ENCODE measurements at regions not wholly inside any gene's neighbourhood (a gene's known extent, or its start where the extent isn't known, plus 50 kb on each side); places are given as distances from the start of the nearest gene placed in this dataset.

- Histone ChIP-seq H3K9me3 (ENCODE audit: low read length) (no peaks in the 10 kb centered on the region), H2AFZ (ENCODE audit: low read length) (no peak overlapping the region)
Measured at GRCh38 chr1:80987824-80988223, 812.9 kb upstream of the ADGRL2 start.

DNA sequence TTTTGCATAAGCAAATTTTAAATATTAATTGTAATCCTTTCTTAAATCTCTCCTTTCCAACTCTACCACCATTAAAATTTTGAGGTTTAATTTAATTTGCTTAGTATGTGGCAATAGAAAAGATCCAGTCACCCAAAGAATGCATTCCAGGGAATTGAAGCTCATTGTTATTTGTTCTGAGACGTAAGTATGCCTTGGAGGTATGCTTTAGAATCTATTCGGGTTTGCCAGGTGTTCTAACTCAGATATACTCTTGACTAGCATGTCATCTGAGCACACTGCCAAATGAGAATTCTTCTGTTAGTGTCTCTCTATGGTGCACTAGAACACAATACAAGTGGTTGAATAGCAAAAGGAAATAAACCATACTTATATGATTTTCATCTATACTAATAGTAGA lies 813.6 kb upstream of the ADGRL2 start:
- Histone ChIP-seq H3K9me2 (ENCODE audit: low read depth, low read length) (no peaks in the 10 kb centered on the region), H3K4me3 (ENCODE audit: low read depth, low read length, poor library complexity, severe bottlenecking) (no peak overlapping the region), H3K79me2 (ENCODE audit: insufficient read depth, low read length) (no peaks in the 10 kb centered on the region), H3K27ac (ENCODE audit: low read depth, low read length, poor library complexity, severe bottlenecking) (no peak overlapping the region), H3K36me3 (ENCODE audit: insufficient read depth, low read length) (no peaks in the 10 kb centered on the region), H4K20me1 (ENCODE audit: insufficient read depth, low read length) (no peaks in the 10 kb centered on the region), H3K4me1 (ENCODE audit: insufficient read depth, low read length, severe bottlenecking) (no peaks in the 10 kb centered on the region), H3K9ac (ENCODE audit: low read length) (no peak overlapping the region), H2AFZ (ENCODE audit: low read length) (no peak overlapping the region), H3K4me2 (ENCODE audit: low read length) (no peak overlapping the region), H3K27me3 (ENCODE audit: insufficient read depth, low read length) (no peaks in the 10 kb centered on the region), H3K9me3 (ENCODE audit: low read length) (no peaks in the 10 kb centered on the region), H3F3A (ENCODE audit: insufficient read depth, low read length) (no peaks in the 10 kb centered on the region)
- TF ChIP-seq, protein P1, sequence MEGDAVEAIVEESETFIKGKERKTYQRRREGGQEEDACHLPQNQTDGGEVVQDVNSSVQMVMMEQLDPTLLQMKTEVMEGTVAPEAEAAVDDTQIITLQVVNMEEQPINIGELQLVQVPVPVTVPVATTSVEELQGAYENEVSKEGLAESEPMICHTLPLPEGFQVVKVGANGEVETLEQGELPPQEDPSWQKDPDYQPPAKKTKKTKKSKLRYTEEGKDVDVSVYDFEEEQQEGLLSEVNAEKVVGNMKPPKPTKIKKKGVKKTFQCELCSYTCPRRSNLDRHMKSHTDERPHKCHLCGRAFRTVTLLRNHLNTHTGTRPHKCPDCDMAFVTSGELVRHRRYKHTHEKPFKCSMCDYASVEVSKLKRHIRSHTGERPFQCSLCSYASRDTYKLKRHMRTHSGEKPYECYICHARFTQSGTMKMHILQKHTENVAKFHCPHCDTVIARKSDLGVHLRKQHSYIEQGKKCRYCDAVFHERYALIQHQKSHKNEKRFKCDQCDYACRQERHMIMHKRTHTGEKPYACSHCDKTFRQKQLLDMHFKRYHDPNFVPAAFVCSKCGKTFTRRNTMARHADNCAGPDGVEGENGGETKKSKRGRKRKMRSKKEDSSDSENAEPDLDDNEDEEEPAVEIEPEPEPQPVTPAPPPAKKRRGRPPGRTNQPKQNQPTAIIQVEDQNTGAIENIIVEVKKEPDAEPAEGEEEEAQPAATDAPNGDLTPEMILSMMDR (IDR thresholded peaks at IDR 0.05; ENCODE audit: low read length): no peak
- TF ChIP-seq EZH2 (IDR thresholded peaks at IDR 0.05; ENCODE audit: borderline replicate concordance, low read length): no peak

More at GRCh38 chr1:80987824-80988223, 812.9 kb upstream of the ADGRL2 start:
- no peaks in the 10 kb centered on the region for H3K9me2 ChIP-seq (ENCODE audit: low read depth, low read length)
- TF ChIP-seq, protein P1 (IDR thresholded peaks at IDR 0.05; ENCODE audit: low read length): no peak
- TF ChIP-seq EZH2 (IDR thresholded peaks at IDR 0.05; ENCODE audit: borderline replicate concordance, low read length): no peak
- H3F3A ChIP-seq (ENCODE audit: insufficient read depth, low read length): no peaks in the 10 kb centered on the region
- no peak overlapping the region for H3K4me3 ChIP-seq (ENCODE audit: low read depth, low read length, poor library complexity, severe bottlenecking)
- no peak overlapping the region for H3K4me2 ChIP-seq (ENCODE audit: low read length)
- no peak overlapping the region for H3K27ac ChIP-seq (ENCODE audit: low read depth, low read length, poor library complexity, severe bottlenecking)
- H4K20me1 ChIP-seq (ENCODE audit: insufficient read depth, low read length): no peaks in the 10 kb centered on the region
- H3K79me2 ChIP-seq (ENCODE audit: insufficient read depth, low read length): no peaks in the 10 kb centered on the region
- no peak overlapping the region for H3K9ac ChIP-seq (ENCODE audit: low read length)
- H3K27me3 ChIP-seq (ENCODE audit: insufficient read depth, low read length): no peaks in the 10 kb centered on the region
- no peaks in the 10 kb centered on the region for H3K4me1 ChIP-seq (ENCODE audit: insufficient read depth, low read length, severe bottlenecking)
- H3K36me3 ChIP-seq (ENCODE audit: insufficient read depth, low read length): no peaks in the 10 kb centered on the region

DNA sequence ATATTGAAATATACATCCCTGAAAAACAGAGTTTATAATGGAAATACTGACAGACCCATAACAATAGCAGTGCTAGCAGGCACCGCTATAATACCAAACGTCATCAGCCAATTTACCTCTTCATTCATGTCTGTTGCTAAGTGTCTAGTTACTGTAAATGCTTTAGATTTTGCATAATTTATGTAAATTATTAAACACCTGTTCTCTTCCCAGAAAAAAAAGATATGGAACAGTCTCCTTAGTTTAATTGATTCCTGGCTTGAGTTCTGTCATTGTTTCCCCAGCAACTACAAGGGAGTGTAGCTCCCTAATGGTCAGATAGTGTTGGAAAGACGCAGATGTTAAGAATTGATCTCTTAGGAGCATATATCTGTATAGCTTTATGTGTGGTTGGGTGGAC lies 817.9 kb upstream of the ADGRL2 start:
- H3K27me3 ChIP-seq (ENCODE audit: insufficient read depth, low read length): no peaks in the 10 kb centered on the region
- H3K9me3 ChIP-seq (ENCODE audit: low read length): no peaks in the 10 kb centered on the region
- no peaks in the 10 kb centered on the region for H3K36me3 ChIP-seq (ENCODE audit: insufficient read depth, low read length)
- no peaks in the 10 kb centered on the region for H3K4me1 ChIP-seq (ENCODE audit: insufficient read depth, low read length, severe bottlenecking)
- H3K79me2 ChIP-seq (ENCODE audit: insufficient read depth, low read length): no peaks in the 10 kb centered on the region
- no peak overlapping the region for H3K9ac ChIP-seq (ENCODE audit: low read length)
- no peak overlapping the region for H3K4me2 ChIP-seq (ENCODE audit: low read length)
- no peaks in the 10 kb centered on the region for H4K20me1 ChIP-seq (ENCODE audit: insufficient read depth, low read length)
- no peak overlapping the region for H3K27ac ChIP-seq (ENCODE audit: low read depth, low read length, poor library complexity, severe bottlenecking)
- H3K9me2 ChIP-seq (ENCODE audit: low read depth, low read length): no peaks in the 10 kb centered on the region
- TF ChIP-seq, protein P1 (IDR thresholded peaks at IDR 0.05; ENCODE audit: low read length): no peak
- no peak for TF ChIP-seq EZH2 (IDR thresholded peaks at IDR 0.05; ENCODE audit: borderline replicate concordance, low read length)
- H3K4me3 ChIP-seq (ENCODE audit: low read depth, low read length, poor library complexity, severe bottlenecking): no peak overlapping the region
- H3F3A ChIP-seq (ENCODE audit: insufficient read depth, low read length): no peaks in the 10 kb centered on the region
- H2AFZ ChIP-seq (ENCODE audit: low read length): no peak overlapping the region
